ENCODE measurements at regions not wholly inside any gene's neighbourhood (a gene's known extent, or its start where the extent isn't known, plus 50 kb on each side); places are given as distances from the start of the nearest gene placed in this dataset.

GRCh38 chr21:24188506-24188905 lies 1418.8 kb downstream of the MRPL39 start:
- no peak for DNase-seq (ENCODE audit: low read depth)
- TF ChIP-seq CTCF (IDR thresholded peaks at IDR 0.05; ENCODE audit: control insufficient read depth, insufficient read depth, low read depth, low read length, missing control alignments): no peak
- H3K4me3 ChIP-seq (ENCODE audit: control insufficient read depth, low read depth, low read length): no peak overlapping the region

- TF ChIP-seq CTCF (IDR thresholded peaks at IDR 0.05; ENCODE audit: control insufficient read depth, insufficient read depth, low read depth, low read length, missing control alignments): no peak
- no peak overlapping the region for H3K4me3 ChIP-seq (ENCODE audit: control insufficient read depth, low read depth, low read length)
- no peak for DNase-seq (ENCODE audit: low read depth)
Observed at GRCh38 chr21:24183077-24183476, 1424.2 kb downstream of the MRPL39 start.

GRCh38 chr21:24179110-24179509 lies 1428.2 kb downstream of the MRPL39 start:
- DNase-seq (ENCODE audit: low read depth): no peak
- no peak for TF ChIP-seq CTCF (IDR thresholded peaks at IDR 0.05; ENCODE audit: control insufficient read depth, insufficient read depth, low read depth, low read length, missing control alignments)
- H3K4me3 ChIP-seq (ENCODE audit: control insufficient read depth, low read depth, low read length): no peak overlapping the region

- TF ChIP-seq CTCF (IDR thresholded peaks at IDR 0.05; ENCODE audit: control insufficient read depth, insufficient read depth, low read depth, low read length, missing control alignments): no peak
- DNase-seq (ENCODE audit: low read depth): no peak
- H3K4me3 ChIP-seq (ENCODE audit: control insufficient read depth, low read depth, low read length): no peak overlapping the region
Observed at GRCh38 chr21:24175106-24175505, 1432.2 kb downstream of the MRPL39 start.

GRCh38 chr21:24171736-24172135 lies 1435.5 kb downstream of the MRPL39 start:
- no peak overlapping the region for H3K4me3 ChIP-seq (ENCODE audit: control insufficient read depth, low read depth, low read length)

GRCh38 chr21:24163539-24163938 lies 1443.7 kb downstream of the MRPL39 start:
- no peak overlapping the region for H3K4me3 ChIP-seq (ENCODE audit: control insufficient read depth, low read depth, low read length)
- DNase-seq (ENCODE audit: low read depth): no peak
- TF ChIP-seq CTCF (IDR thresholded peaks at IDR 0.05; ENCODE audit: control insufficient read depth, insufficient read depth, low read depth, low read length, missing control alignments): no peak

More at GRCh38 chr21:24171736-24172135, 1435.5 kb downstream of the MRPL39 start:
- no peak for DNase-seq (ENCODE audit: low read depth)
- TF ChIP-seq CTCF (IDR thresholded peaks at IDR 0.05; ENCODE audit: control insufficient read depth, insufficient read depth, low read depth, low read length, missing control alignments): no peak

- no peak for DNase-seq (ENCODE audit: low read depth)
- TF ChIP-seq CTCF (IDR thresholded peaks at IDR 0.05; ENCODE audit: control insufficient read depth, insufficient read depth, low read depth, low read length, missing control alignments): no peak
- H3K4me3 ChIP-seq (ENCODE audit: control insufficient read depth, low read depth, low read length): no peak overlapping the region
Observed at GRCh38 chr21:24160528-24160927, 1446.8 kb downstream of the MRPL39 start.

Data from AG09309 (cell line).